ENCODE measurements at regions not wholly inside any gene's neighbourhood (a gene's known extent, or its start where the extent isn't known, plus 50 kb on each side); places are given as distances from the start of the nearest gene placed in this dataset.

- Histone ChIP-seq H3K4me2 (ENCODE audit: control insufficient read depth, insufficient read depth) (no peak overlapping the region), H3K27ac (ENCODE audit: control insufficient read depth, insufficient read depth) (no peak overlapping the region), H2AFZ (ENCODE audit: control insufficient read depth, low read depth, low read length) (no peak overlapping the region), H3K4me3 (no peak overlapping the region), H3K27me3 (replicated peaks in 1 of 2; ENCODE audit: control insufficient read depth in 2 of 2, insufficient read depth in 2 of 2, low read length in 1 of 2) (no peaks in the 10 kb centered on the region), H3K9ac (ENCODE audit: control insufficient read depth, insufficient read depth, low read length) (no peak overlapping the region), H3K79me2 (ENCODE audit: control insufficient read depth, insufficient read depth, low read length) (no peaks in the 10 kb centered on the region), H3K36me3 (ENCODE audit: control insufficient read depth in 2 of 2, insufficient read depth in 2 of 2, low read length in 1 of 2) (no peaks in the 10 kb centered on the region), H4K20me1 (ENCODE audit: control insufficient read depth, insufficient read depth) (no peaks in the 10 kb centered on the region), H3K9me3 (replicated peaks; ENCODE audit: control insufficient read depth, insufficient read depth, low read length) (no peaks in the 10 kb centered on the region), H3K4me1 (ENCODE audit: control insufficient read depth, insufficient read depth, low read length) (no peaks in the 10 kb centered on the region)
- ChIA-PET CTCF (interaction anchor here (4.9 kb wide), 1 partner anchor 17 kb away, joined by 20 read pairs; no protein-coding TSS in a partner anchor), POLR2A (no interaction called here), RAD21 (ENCODE audit: unreplicated experiment) (no interaction called here), SMC1A (ENCODE audit: uncharacterized antibody, unreplicated experiment) (no interaction called here)
- in situ Hi-C loops (cut with MboI), result no loop called here
- WGBS (ENCODE audit: insufficient coverage, insufficient replicate concordance, low lambda C conversion rate, missing lambda C conversion rate), result 14% methylated on average over 4 of the region's 4 CpGs
- intact Hi-C loops (cut with micrococcal nuclease; ENCODE audit: unreplicated experiment), result no loop called here
- no peak for ATAC-seq
- DNase-seq (ENCODE audit: low read depth, low spot score), result no peak
- FAIRE-seq, result no peak
- no TSS peak for BruUV-seq (replicated peaks)
- TF ChIP-seq, protein P1, sequence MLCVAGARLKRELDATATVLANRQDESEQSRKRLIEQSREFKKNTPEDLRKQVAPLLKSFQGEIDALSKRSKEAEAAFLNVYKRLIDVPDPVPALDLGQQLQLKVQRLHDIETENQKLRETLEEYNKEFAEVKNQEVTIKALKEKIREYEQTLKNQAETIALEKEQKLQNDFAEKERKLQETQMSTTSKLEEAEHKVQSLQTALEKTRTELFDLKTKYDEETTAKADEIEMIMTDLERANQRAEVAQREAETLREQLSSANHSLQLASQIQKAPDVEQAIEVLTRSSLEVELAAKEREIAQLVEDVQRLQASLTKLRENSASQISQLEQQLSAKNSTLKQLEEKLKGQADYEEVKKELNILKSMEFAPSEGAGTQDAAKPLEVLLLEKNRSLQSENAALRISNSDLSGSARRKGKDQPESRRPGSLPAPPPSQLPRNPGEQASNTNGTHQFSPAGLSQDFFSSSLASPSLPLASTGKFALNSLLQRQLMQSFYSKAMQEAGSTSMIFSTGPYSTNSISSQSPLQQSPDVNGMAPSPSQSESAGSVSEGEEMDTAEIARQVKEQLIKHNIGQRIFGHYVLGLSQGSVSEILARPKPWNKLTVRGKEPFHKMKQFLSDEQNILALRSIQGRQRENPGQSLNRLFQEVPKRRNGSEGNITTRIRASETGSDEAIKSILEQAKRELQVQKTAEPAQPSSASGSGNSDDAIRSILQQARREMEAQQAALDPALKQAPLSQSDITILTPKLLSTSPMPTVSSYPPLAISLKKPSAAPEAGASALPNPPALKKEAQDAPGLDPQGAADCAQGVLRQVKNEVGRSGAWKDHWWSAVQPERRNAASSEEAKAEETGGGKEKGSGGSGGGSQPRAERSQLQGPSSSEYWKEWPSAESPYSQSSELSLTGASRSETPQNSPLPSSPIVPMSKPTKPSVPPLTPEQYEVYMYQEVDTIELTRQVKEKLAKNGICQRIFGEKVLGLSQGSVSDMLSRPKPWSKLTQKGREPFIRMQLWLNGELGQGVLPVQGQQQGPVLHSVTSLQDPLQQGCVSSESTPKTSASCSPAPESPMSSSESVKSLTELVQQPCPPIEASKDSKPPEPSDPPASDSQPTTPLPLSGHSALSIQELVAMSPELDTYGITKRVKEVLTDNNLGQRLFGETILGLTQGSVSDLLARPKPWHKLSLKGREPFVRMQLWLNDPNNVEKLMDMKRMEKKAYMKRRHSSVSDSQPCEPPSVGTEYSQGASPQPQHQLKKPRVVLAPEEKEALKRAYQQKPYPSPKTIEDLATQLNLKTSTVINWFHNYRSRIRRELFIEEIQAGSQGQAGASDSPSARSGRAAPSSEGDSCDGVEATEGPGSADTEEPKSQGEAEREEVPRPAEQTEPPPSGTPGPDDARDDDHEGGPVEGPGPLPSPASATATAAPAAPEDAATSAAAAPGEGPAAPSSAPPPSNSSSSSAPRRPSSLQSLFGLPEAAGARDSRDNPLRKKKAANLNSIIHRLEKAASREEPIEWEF (IDR thresholded peaks at IDR 0.05; ENCODE audit: insufficient replicate concordance, low read depth, low read length), result no peak
- TF ChIP-seq SMARCA5 (IDR thresholded peaks at IDR 0.05) (no peak), RAD21 (IDR thresholded peaks at IDR 0.05; ENCODE audit: insufficient read depth, low read depth, low read length) (no peak)
- TF ChIP-seq, protein P2, sequence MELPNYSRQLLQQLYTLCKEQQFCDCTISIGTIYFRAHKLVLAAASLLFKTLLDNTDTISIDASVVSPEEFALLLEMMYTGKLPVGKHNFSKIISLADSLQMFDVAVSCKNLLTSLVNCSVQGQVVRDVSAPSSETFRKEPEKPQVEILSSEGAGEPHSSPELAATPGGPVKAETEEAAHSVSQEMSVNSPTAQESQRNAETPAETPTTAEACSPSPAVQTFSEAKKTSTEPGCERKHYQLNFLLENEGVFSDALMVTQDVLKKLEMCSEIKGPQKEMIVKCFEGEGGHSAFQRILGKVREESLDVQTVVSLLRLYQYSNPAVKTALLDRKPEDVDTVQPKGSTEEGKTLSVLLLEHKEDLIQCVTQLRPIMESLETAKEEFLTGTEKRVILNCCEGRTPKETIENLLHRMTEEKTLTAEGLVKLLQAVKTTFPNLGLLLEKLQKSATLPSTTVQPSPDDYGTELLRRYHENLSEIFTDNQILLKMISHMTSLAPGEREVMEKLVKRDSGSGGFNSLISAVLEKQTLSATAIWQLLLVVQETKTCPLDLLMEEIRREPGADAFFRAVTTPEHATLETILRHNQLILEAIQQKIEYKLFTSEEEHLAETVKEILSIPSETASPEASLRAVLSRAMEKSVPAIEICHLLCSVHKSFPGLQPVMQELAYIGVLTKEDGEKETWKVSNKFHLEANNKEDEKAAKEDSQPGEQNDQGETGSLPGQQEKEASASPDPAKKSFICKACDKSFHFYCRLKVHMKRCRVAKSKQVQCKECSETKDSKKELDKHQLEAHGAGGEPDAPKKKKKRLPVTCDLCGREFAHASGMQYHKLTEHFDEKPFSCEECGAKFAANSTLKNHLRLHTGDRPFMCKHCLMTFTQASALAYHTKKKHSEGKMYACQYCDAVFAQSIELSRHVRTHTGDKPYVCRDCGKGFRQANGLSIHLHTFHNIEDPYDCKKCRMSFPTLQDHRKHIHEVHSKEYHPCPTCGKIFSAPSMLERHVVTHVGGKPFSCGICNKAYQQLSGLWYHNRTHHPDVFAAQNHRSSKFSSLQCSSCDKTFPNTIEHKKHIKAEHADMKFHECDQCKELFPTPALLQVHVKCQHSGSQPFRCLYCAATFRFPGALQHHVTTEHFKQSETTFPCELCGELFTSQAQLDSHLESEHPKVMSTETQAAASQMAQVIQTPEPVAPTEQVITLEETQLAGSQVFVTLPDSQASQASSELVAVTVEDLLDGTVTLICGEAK (IDR thresholded peaks at IDR 0.05; ENCODE audit: borderline replicate concordance), result no peak
These were observed 862.2 kb upstream of the SEMA6A start for GRCh38 chr5:117436846-117437245.

Measured in GM12878 (cell line).